Loucy (cell line): ENCODE measurements at regions not wholly inside any gene's neighbourhood (a gene's known extent, or its start where the extent isn't known, plus 50 kb on each side); places are given as distances from the start of the nearest gene placed in this dataset.

Experiments
- H2AFZ ChIP-seq: fragments of 200-600 bp; sonication (generic); 2 replicates; pipeline ENCODE4 v1.6.0; 2016; ENCODE audit warnings: antibody characterized with exemption, mild to moderate bottlenecking, low read length, moderate library complexity
- H3F3A ChIP-seq: fragments of 200-600 bp; 2 replicates; pipeline ENCODE4 v1.6.0; 2016; ENCODE audit warnings: antibody characterized with exemption, low read depth, mild to moderate bottlenecking
- H3K27me3 ChIP-seq: fragments of 200-600 bp; sonication (generic); 2 replicates; pipeline ENCODE4 v1.6.1; 2014; ENCODE audit warnings: low read length, mild to moderate bottlenecking; ENCODE audit not compliant: insufficient read depth, poor library complexity, severe bottlenecking
- H3K36me3 ChIP-seq: fragments of 200-600 bp; sonication (generic); 2 replicates; pipeline ENCODE4 v1.6.1; 2016; ENCODE audit warnings: low read length; ENCODE audit not compliant: insufficient read depth
- H3K4me1 ChIP-seq: fragments of 200-600 bp; sonication (generic); 2 replicates; pipeline ENCODE4 v1.5.1; 2014; ENCODE audit warnings: low read length, mild to moderate bottlenecking; ENCODE audit not compliant: insufficient read depth, poor library complexity, severe bottlenecking
- H3K4me2 ChIP-seq: fragments of 200-600 bp; sonication (generic); 2 replicates; pipeline ENCODE4 v1.6.0; 2014; ENCODE audit warnings: antibody characterized with exemption, low read length, low read depth, mild to moderate bottlenecking; ENCODE audit not compliant: poor library complexity, severe bottlenecking
- H3K4me3 ChIP-seq: fragments of 200-600 bp; sonication (generic); 2 replicates; pipeline ENCODE4 v1.5.1; 2014; ENCODE audit warnings: low read length, mild to moderate bottlenecking, mixed read lengths; ENCODE audit not compliant: poor library complexity, severe bottlenecking
- H3K79me2 ChIP-seq: fragments of 200-600 bp; sonication (generic); 2 replicates; pipeline ENCODE4 v1.6.1; 2014; ENCODE audit warnings: low read length; ENCODE audit not compliant: insufficient read depth
- H3K9ac ChIP-seq: fragments of 200-600 bp; sonication (generic); 2 replicates; pipeline ENCODE4 v1.6.0; 2014; ENCODE audit warnings: mild to moderate bottlenecking, low read depth, low read length, moderate library complexity; ENCODE audit not compliant: poor library complexity, severe bottlenecking
- H3K9me2 ChIP-seq: fragments of 200-600 bp; sonication (generic); replicated peaks from 2 replicates; pipeline ENCODE4 v1.6.1; 2016; ENCODE audit warnings: low read depth, low read length, mixed read lengths
- H3K9me3 ChIP-seq: fragments of 200-600 bp; sonication (generic); 2 replicates; pipeline ENCODE4 v1.6.1; 2014; ENCODE audit warnings: mild to moderate bottlenecking, antibody characterized with exemption, low read length, low read depth; ENCODE audit not compliant: insufficient read depth
- H4K20me1 ChIP-seq: fragments of 200-600 bp; sonication (generic); 2 replicates; pipeline ENCODE4 v1.6.0; 2014; ENCODE audit warnings: antibody characterized with exemption, low read length, mild to moderate bottlenecking; ENCODE audit not compliant: insufficient read depth, poor library complexity, severe bottlenecking
- CTCF ChIP-seq: fragments of 200-600 bp; sonication (generic); conservative IDR thresholded peaks from 2 replicates; pipeline ENCODE4 v1.5.1; 2014; ENCODE audit warnings: mild to moderate bottlenecking, antibody characterized with exemption, low read length
- EZH2phosphoT487 ChIP-seq: fragments of 200-600 bp; IDR thresholded peaks from 2 replicates; pipeline ENCODE4 v1.6.1; 2018; ENCODE audit warnings: antibody characterized with exemption, mild to moderate bottlenecking, moderate library complexity, borderline replicate concordance

- no peaks in the 10 kb centered on the region for H3K36me3 ChIP-seq
- no peaks in the 10 kb centered on the region for H3K9me3 ChIP-seq
- no peaks in the 10 kb centered on the region for H3K9me2 ChIP-seq
- H3K79me2 ChIP-seq = no peaks in the 10 kb centered on the region
- no peak for TF ChIP-seq EZH2phosphoT487
- TF ChIP-seq CTCF = no peak
- no peak overlapping the region for H3K4me2 ChIP-seq
- no peaks in the 10 kb centered on the region for H3K27me3 ChIP-seq
- no peak overlapping the region for H2AFZ ChIP-seq
- no peak overlapping the region for H3K9ac ChIP-seq
- H3K4me1 ChIP-seq = peaks cover 23% of the 10 kb centered on the region
- H3K4me3 ChIP-seq = no peak overlapping the region
- no peaks in the 10 kb centered on the region for H4K20me1 ChIP-seq
- H3F3A ChIP-seq = no peaks in the 10 kb centered on the region
Measured at GRCh38 chr7:130838738-130839137, 104.7 kb upstream of the KLF14 start.

- no peak overlapping the region for H2AFZ ChIP-seq
- H4K20me1 ChIP-seq = no peaks in the 10 kb centered on the region
- no peaks in the 10 kb centered on the region for H3K79me2 ChIP-seq
- H3K9me3 ChIP-seq = no peaks in the 10 kb centered on the region
- no peaks in the 10 kb centered on the region for H3K27me3 ChIP-seq
- TF ChIP-seq EZH2phosphoT487 = no peak
- no peak for TF ChIP-seq CTCF
- no peak overlapping the region for H3K4me3 ChIP-seq
- H3K9ac ChIP-seq = no peak overlapping the region
- no peaks in the 10 kb centered on the region for H3K36me3 ChIP-seq
- H3F3A ChIP-seq = no peaks in the 10 kb centered on the region
- H3K4me2 ChIP-seq = peak overlapping the region; percentile 82
- H3K9me2 ChIP-seq = no peaks in the 10 kb centered on the region
- H3K4me1 ChIP-seq = peaks cover 23% of the 10 kb centered on the region
Measured at GRCh38 chr7:130840599-130840998, 106.6 kb upstream of the KLF14 start.

GRCh38 chr7:130841416-130841815, 107.4 kb upstream of the KLF14 start:
- TF ChIP-seq CTCF (no peak), EZH2phosphoT487 (no peak)
- Histone ChIP-seq H3K9ac (no peak overlapping the region), H3K79me2 (no peaks in the 10 kb centered on the region), H3K4me1 (peaks cover 21% of the 10 kb centered on the region), H3K9me3 (no peaks in the 10 kb centered on the region), H3K9me2 (no peaks in the 10 kb centered on the region), H3F3A (no peaks in the 10 kb centered on the region), H2AFZ (peak overlapping the region; percentile 11; the same call in 1 of the 2 replicates), H3K36me3 (no peaks in the 10 kb centered on the region), H3K27me3 (no peaks in the 10 kb centered on the region), H4K20me1 (no peaks in the 10 kb centered on the region), H3K4me3 (peak overlapping the region; percentile 30), H3K4me2 (peak overlapping the region; percentile 82)
